HuH-7.5 (cell line): ENCODE measurements at regions not wholly inside any gene's neighbourhood (a gene's known extent, or its start where the extent isn't known, plus 50 kb on each side); places are given as distances from the start of the nearest gene placed in this dataset.
"Not testable (repeated sequence)": the region's sequence is repeated elsewhere in the genome, so short reads cannot be mapped to it uniquely, and the experiment has no call there.

Source experiments
- DNase-seq: peaks from one replicate; pipeline ENCODE4 v3.0.0; 2011; ENCODE audit warnings: low spot score

GRCh38 chr7:96770758-96771157 lies 61.1 kb upstream of the SEM1 start:
- DNase-seq: no peak

DNA sequence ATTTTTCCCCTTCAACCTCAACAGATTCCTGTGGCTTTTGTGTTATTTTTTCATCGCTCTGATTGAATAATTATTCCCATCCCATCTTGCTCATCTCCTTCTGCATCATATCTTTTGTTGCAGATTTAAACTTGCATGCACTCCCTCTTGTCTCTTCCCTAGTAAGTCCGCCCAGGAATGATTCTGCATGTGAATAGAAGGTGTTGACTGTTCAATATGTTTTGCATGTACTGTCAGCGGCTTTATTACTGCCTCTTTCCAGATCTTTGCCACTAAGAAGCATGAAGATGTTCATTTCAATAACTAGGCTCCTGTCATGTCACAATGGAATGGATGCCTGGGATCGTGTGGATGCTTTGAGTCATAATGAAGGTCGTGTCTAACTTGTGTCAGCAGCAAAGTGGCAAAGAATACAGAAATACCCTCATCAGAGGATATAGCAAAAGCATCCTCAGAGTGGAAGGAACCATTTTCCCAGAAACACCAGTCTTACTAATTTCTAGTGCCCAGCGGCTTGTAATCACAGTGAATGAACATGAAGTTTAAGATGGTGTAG lies 62.6 kb upstream of the SEM1 start:
- DNase-seq: no peak

- DNase-seq: no peak
Observed at GRCh38 chr7:96773483-96773882, 63.8 kb upstream of the SEM1 start.

DNA sequence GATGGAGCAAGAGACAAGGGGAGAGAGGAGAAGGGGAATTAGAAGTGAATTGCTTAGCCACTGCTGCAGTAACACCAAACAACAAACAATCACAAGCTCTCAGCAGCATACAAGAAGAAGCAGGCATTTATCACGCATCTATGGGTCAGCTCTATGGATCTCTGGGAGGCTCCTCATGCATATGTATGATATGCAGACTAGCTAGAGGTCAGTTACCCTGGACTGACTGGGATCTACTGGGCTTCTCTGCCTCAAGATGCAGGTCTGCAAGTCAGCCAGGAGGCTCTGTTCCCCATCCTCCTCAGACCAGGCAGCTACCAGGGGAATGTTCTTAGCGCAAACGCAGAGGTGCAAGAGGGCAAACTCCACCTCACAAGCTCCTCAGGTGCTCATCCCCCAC lies 64.7 kb upstream of the SEM1 start:
- DNase-seq: no peak

DNA sequence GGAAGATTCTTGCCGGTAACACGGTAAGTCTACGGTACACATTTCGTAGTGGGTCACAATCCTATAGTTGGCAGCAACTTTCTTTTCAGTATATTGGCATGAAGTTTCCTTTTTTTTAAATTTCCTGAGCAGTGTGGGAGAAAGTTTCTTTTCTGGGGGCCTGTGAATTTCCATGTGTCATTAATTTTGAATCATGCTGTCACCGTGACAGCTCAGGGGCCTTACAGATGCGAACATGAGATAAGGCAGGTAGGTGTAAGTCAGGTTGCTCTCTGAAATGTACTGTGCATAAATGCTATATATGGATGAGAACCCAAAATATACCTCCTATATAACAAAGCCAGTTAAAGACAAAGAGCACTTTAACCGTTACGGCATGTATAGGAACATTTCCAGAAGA lies 65.4 kb upstream of the SEM1 start:
- DNase-seq: no peak

GRCh38 chr7:96778263-96778662 lies 68.6 kb upstream of the SEM1 start:
- peak; percentile 8 for DNase-seq

GRCh38 chr7:96781919-96782318 lies 72.3 kb upstream of the SEM1 start:
- no peak for DNase-seq

- not testable (repeated sequence) for DNase-seq
Observed at GRCh38 chr7:96782686-96783298, 73.1 kb upstream of the SEM1 start.

- DNase-seq: no peak
Observed at GRCh38 chr7:96784597-96784996, 75.0 kb upstream of the SEM1 start.

GRCh38 chr7:96786261-96786997 lies 76.8 kb upstream of the SEM1 start:
- no peak for DNase-seq

GRCh38 chr7:96786998-96787395 lies 77.4 kb upstream of the SEM1 start:
- DNase-seq: no peak

DNA sequence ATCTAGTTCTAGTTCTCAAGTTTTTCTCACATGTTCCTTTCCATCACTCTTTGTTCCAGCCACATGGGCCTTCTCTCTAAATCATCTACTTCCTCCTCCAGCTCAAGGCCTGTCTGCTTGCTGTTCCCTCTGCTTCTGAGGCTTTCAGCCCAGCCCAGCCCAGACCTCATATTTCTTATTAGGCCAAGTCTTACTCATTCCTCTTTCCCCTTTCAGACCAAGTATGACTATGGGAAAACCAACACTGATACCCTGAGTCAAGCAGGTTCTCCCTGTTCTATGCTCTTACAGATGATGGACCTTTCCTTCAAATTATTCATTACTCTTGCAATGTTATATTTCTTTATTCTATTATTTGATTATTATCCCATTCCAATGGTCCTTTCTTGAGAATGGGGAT lies 80.3 kb upstream of the SEM1 start:
- DNase-seq: no peak

DNA sequence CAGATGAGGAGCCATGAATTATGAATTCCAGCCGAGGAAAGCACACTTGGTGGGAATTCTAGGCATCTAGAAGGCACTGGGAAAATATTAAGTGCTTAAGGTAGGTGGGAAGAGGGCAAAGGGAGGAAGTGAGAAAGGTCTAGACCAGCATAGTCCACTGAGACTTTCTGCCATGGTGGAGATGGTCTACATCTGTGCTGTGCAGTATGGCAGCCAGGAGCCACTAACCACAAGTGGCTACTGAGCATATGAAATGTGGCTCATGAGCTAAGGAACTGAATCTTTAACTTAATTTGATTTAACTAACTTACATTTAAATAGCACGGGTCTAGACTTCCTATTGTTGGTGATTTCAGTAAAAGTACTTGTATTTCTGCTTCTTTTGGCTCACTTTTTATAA lies 82.5 kb upstream of the SEM1 start:
- DNase-seq: no peak

GRCh38 chr7:96794063-96794462 lies 84.4 kb upstream of the SEM1 start:
- DNase-seq: no peak

- no peak for DNase-seq
Observed at GRCh38 chr7:96800122-96800521, 90.5 kb upstream of the SEM1 start.

GRCh38 chr7:96800824-96801223 lies 91.2 kb upstream of the SEM1 start:
- DNase-seq: peak; percentile 13

GRCh38 chr7:96819111-96819700 lies 109.6 kb upstream of the SEM1 start:
- no peak for DNase-seq

- DNase-seq: not testable (repeated sequence)
Observed at GRCh38 chr7:96821131-96821530, 111.5 kb upstream of the SEM1 start.

DNA sequence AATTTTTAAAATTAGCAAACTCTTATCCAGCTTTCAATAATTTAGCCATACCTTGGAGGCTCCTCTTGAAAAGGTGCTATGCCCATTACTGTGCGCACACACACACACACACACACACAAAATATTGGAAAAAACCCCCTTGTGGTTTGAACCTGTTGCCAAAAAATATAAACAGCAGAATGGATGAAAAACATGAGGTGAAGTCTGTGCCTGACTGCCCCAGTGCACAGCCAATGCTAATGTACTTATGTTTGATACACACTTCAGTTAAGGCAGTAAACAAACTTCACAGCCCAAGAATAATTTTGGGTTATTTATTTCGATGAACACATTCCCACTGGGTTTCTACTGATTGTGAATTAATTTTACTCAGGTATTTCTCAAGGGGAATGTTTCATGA lies 113.2 kb upstream of the SEM1 start:
- no peak for DNase-seq

DNA sequence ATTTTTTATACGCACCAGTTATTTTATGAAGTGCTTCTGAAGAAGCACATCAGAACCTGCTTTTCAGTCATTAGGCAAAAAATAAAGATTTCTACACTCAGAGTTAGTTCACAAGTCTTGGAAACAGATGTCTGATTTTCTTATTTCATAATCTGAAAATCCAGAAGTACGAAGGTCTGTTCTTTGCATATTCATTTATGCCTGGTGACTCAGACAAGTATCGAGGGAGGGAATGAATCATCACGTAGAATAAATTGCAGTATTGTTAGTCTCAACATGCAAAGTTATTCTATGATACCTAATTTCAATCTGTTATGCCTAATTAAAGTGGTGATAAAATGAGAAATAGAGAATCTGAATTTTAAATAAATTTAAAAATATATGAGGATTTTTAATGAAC lies 113.6 kb upstream of the SEM1 start:
- DNase-seq: no peak

GRCh38 chr7:96824686-96825085 lies 115.0 kb upstream of the SEM1 start:
- DNase-seq: no peak

- DNase-seq: no peak
Observed at GRCh38 chr7:96825285-96825684, 115.6 kb upstream of the SEM1 start.

- DNase-seq: no peak
Observed at GRCh38 chr7:96826089-96826488, 116.4 kb upstream of the SEM1 start.
